Astrocyte of the cerebellum (primary cell): ENCODE measurements at regions not wholly inside any gene's neighbourhood (a gene's known extent, or its start where the extent isn't known, plus 50 kb on each side); places are given as distances from the start of the nearest gene placed in this dataset.
"Not testable (repeated sequence)": the region's sequence is repeated elsewhere in the genome, so short reads cannot be mapped to it uniquely, and the experiment has no call there.

Source experiments
- DNase-seq: peaks from one replicate; pipeline ENCODE4 v3.0.0-alpha.2; 2011; ENCODE audit warnings: low read depth
- H3K4me3 ChIP-seq: 2 replicates; pipeline ENCODE4 v1.5.1; 2011; ENCODE audit warnings: mild to moderate bottlenecking, low read depth, low read length, moderate library complexity
- in situ Hi-C: cut with HindIII; loops from 2 replicates; pipeline ENCODE4 v1.10.0; 2017; ENCODE audit warnings: low sequenced_read_pairs
- TF ChIP-seq, protein P1 (sequence below): IDR thresholded peaks from 2 replicates; pipeline ENCODE4 v1.5.1; 2012; ENCODE audit warnings: low read length, low read depth, moderate library complexity, mild to moderate bottlenecking; ENCODE audit errors: missing control alignments

DNA sequence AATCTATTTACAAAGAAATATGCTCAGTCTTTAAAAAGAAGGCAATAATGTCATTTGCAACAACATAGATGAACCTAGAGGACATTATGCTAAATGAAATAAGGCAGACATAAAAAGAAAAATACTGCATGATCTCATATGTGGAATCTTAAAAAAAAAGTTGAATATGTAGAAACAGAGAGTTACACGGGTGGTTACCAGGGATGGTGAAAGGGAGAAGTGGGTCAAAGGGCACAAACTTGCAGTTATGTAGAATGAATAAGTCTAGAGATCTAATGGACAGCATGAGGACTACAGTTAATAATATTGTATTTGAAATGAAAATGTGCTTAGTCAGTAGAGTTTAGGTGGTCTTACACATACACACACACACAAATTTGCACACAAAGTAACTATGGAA is 88.2 kb upstream of the CCDC71L start:
- TF ChIP-seq, protein P1, sequence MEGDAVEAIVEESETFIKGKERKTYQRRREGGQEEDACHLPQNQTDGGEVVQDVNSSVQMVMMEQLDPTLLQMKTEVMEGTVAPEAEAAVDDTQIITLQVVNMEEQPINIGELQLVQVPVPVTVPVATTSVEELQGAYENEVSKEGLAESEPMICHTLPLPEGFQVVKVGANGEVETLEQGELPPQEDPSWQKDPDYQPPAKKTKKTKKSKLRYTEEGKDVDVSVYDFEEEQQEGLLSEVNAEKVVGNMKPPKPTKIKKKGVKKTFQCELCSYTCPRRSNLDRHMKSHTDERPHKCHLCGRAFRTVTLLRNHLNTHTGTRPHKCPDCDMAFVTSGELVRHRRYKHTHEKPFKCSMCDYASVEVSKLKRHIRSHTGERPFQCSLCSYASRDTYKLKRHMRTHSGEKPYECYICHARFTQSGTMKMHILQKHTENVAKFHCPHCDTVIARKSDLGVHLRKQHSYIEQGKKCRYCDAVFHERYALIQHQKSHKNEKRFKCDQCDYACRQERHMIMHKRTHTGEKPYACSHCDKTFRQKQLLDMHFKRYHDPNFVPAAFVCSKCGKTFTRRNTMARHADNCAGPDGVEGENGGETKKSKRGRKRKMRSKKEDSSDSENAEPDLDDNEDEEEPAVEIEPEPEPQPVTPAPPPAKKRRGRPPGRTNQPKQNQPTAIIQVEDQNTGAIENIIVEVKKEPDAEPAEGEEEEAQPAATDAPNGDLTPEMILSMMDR, result no peak
- in situ Hi-C loops, result no loop called here
- DNase-seq, result no peak
- H3K4me3 ChIP-seq, result no peak overlapping the region

DNA sequence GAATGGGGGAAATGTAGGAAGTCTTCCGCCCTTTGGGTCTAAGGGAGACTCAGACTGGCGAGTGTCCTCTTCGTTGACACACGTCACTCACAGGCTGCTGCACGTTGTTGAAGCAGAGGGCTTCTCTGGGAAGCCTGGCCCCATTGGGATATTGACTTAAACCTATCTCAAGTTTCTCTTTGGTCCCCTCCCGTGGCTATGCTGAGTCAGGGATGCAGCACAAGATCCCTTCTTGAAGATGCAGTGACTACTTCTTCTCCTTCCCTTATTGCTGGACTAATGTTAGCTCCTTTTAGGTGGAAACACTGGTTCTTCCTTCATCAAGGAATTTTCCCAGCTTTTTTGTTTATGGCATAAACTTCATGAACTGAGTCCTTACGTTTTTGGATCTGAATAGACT is 89.8 kb upstream of the CCDC71L start:
- H3K4me3 ChIP-seq, result no peak overlapping the region
- DNase-seq, result no peak
- TF ChIP-seq, protein P1, result no peak
- in situ Hi-C loops, result no loop called here

DNA sequence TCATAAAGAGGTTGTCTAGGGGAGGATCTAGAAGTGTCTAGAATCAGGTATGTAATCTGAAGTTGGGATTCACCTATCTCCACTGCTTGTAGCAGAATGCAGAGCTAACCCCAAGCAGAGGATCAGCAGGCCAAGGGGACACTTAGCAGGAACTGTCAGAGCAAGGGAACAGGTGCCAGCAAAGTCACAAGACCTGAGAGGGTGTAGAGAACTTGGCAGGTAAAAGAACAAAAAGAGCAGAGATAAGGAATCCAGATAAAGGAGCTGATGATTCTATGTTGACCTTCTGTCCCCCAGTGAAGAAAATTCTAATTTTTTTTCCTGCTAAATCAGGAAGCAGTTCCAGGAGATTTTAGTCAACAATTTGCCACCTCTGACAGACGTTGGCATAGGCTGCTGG is 91.4 kb upstream of the CCDC71L start:
- TF ChIP-seq, protein P1, result no peak

DNA sequence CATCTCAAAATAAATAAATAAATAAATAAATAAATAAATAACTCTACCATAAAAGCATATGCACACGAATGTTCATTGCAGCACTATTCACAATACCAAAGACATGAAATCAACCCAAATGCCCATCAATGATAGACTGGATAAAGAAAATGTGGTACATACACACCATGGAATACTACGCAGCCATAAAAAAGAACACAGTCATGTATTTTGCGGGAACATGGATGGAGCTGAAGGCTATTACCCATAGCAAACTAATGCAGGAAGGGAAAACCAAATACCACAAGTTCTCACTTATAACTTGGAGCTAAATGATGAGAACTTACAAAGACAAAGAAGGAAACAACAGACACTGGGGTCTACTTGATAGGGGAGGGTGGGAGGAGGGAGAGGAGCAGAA is 94.1 kb upstream of the CCDC71L start:
- H3K4me3 ChIP-seq, in situ Hi-C loops, DNase-seq: not testable (repeated sequence)

More for the DNA sequence above, 91.4 kb upstream of the CCDC71L start:
- no peak overlapping the region for H3K4me3 ChIP-seq
- in situ Hi-C loops, result no loop called here
- no peak for DNase-seq

DNA sequence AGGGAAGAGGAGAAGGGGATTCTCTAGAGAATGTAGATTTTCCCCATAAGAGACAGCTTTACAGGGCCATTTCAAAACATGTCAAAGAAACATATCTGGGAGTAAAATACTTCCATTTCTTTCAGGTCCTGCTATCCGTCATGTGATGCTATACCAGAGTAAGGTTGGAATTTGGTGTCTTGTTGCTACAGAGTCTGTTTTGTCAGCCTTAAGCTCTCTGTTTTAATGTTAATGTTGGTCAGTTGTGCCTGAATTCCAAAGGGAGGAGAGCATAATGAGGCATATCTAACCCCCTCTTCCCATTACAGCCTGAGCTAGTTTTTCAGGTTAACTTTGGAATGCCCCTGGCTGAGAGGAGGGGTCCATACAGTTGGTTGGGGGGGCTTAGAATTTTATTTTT is 94.7 kb upstream of the CCDC71L start:
- in situ Hi-C loops, result no loop called here
- H3K4me3 ChIP-seq, result no peak overlapping the region
- no peak for DNase-seq
- TF ChIP-seq, protein P1, result no peak

DNA sequence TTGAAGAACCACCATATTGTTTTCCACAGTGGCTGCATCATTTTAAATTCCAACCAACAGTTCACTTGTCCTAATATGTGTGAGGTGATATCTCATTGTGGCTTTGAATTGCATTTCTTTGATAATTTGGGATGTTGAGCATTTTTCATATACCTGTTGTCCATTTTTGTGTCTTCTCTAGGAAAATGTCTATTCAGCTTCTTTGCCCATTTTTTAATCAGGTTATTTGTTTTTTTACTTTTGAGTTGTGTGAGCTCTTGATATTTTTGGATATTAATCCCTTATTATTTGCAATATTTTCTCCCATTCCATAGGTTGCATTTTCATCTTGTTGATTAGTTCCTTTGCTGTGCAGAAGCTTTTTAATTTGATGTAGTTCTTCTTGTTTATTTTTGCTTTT is 95.1 kb upstream of the CCDC71L start:
- DNase-seq, result no peak
- no peak overlapping the region for H3K4me3 ChIP-seq
- TF ChIP-seq, protein P1, result no peak
- in situ Hi-C loops, result no loop called here

DNA sequence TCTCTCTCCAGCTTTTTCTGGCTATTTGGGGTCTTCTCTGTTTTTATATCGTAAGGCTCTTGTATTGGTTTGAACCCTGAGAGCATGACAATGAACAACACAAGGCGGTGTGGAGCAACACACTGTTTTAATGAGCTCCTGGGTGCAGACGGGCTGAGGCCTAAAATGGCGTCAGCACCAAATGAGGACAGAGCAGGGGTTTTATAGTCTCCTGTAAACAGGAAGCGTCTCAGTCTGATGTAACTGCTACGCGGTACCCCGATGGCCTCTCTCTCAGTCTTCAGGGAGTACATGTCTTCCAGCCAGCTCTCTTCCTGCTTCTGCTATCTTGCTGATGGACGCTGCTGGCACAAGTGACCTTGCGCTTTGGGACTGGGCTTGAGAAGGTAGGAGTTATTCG is 95.9 kb upstream of the CCDC71L start:
- in situ Hi-C loops, result no loop called here
- no peak overlapping the region for H3K4me3 ChIP-seq
- TF ChIP-seq, protein P1, result no peak
- no peak for DNase-seq
